NCI-H1105 (cell line): ENCODE measurements at regions not wholly inside any gene's neighbourhood (a gene's known extent, or its start where the extent isn't known, plus 50 kb on each side); places are given as distances from the start of the nearest gene placed in this dataset.

ENCODE experiments used
- DNase-seq: peaks from one replicate; lab custom pipeline; 2025; lab: John Stamatoyannopoulos, UW

- no peak for DNase-seq
Observed at GRCh38 chr9:88734527-88734926, 199.5 kb downstream of the NXNL2 start.

- no peak for DNase-seq
Observed at GRCh38 chr9:88736136-88736637, 201.2 kb downstream of the NXNL2 start.

GRCh38 chr9:88737031-88737430, 202.1 kb downstream of the NXNL2 start:
- DNase-seq = no peak

GRCh38 chr9:88737876-88738275, 202.9 kb downstream of the NXNL2 start:
- DNase-seq = no peak

- DNase-seq = no peak
Observed at GRCh38 chr9:88738709-88739108, 203.7 kb downstream of the NXNL2 start.

GRCh38 chr9:88739373-88739772, 204.4 kb downstream of the NXNL2 start:
- DNase-seq = no peak

- no peak for DNase-seq
Observed at GRCh38 chr9:88740844-88741243, 205.9 kb downstream of the NXNL2 start.

- no peak for DNase-seq
Observed at GRCh38 chr9:88741335-88741734, 206.4 kb downstream of the NXNL2 start.

GRCh38 chr9:88742483-88742882, 207.5 kb downstream of the NXNL2 start:
- DNase-seq = no peak

- no peak for DNase-seq
Observed at GRCh38 chr9:88742905-88743304, 207.9 kb downstream of the NXNL2 start.

GRCh38 chr9:88745276-88746001, 210.5 kb downstream of the NXNL2 start:
- DNase-seq = no peak

GRCh38 chr9:88746029-88746742, 211.2 kb downstream of the NXNL2 start:
- no peak for DNase-seq

GRCh38 chr9:88746743-88747398, 211.9 kb downstream of the NXNL2 start:
- DNase-seq = no peak

- DNase-seq = no peak
Observed at GRCh38 chr9:88747768-88748167, 212.8 kb downstream of the NXNL2 start.

- no peak for DNase-seq
Observed at GRCh38 chr9:88748566-88749261, 213.7 kb downstream of the NXNL2 start.

- DNase-seq = no peak
Observed at GRCh38 chr9:88749420-88749819, 214.4 kb downstream of the NXNL2 start.

GRCh38 chr9:88750832-88751360, 215.9 kb downstream of the NXNL2 start:
- no peak for DNase-seq

- no peak for DNase-seq
Observed at GRCh38 chr9:88751781-88752180, 216.8 kb downstream of the NXNL2 start.

GRCh38 chr9:88753691-88754367, 218.9 kb downstream of the NXNL2 start:
- no peak for DNase-seq

- DNase-seq = no peak
Observed at GRCh38 chr9:88754452-88754851, 219.5 kb downstream of the NXNL2 start.

- DNase-seq = no peak
Observed at GRCh38 chr9:88754886-88755285, 219.9 kb downstream of the NXNL2 start.
